ENCODE measurements at regions not wholly inside any gene's neighbourhood (a gene's known extent, or its start where the extent isn't known, plus 50 kb on each side); places are given as distances from the start of the nearest gene placed in this dataset.

GRCh38 chr10:117684672-117685211 lies 142.2 kb downstream of the EMX2 start:
- Histone ChIP-seq H3K9ac (ENCODE audit: low read length) (peak overlapping the region; percentile 30), H3K36me3 (ENCODE audit: control insufficient read depth in 1 of 2, insufficient read depth in 2 of 2, low read depth in 1 of 2, low read length in 2 of 2) (no peaks in the 10 kb centered on the region), H4K8ac (ENCODE audit: low read length) (no peak overlapping the region), H2BK15ac (ENCODE audit: low read depth, poor library complexity, severe bottlenecking) (no peak overlapping the region), H2BK120ac (ENCODE audit: low read depth, low read length) (no peak overlapping the region), H4K91ac (ENCODE audit: low read length) (no peak overlapping the region), H3K4me1 (ENCODE audit: control insufficient read depth, insufficient read depth, low read depth, low read length) (peaks cover 2% of the 10 kb centered on the region), H2AK5ac (ENCODE audit: low read length, severe bottlenecking) (no peak overlapping the region), H3K9me3 (ENCODE audit: control insufficient read depth, low read length) (no peaks in the 10 kb centered on the region), H2BK12ac (ENCODE audit: low read length in 2 of 2) (no peak overlapping the region), H2AFZ (ENCODE audit: low read depth, low read length) (no peak overlapping the region), H3K4me3 (ENCODE audit: insufficient read depth in 1 of 2, low read depth in 1 of 2, low read length in 2 of 2) (no peak overlapping the region), H3K23ac (ENCODE audit: low read length in 2 of 2) (no peak overlapping the region), H3K4ac (ENCODE audit: low read depth in 1 of 2, low read length in 2 of 2) (no peak overlapping the region), H3K79me1 (replicated peaks; ENCODE audit: low read length, poor library complexity, severe bottlenecking) (no peaks in the 10 kb centered on the region), H3K14ac (ENCODE audit: low read length in 2 of 2) (no peak overlapping the region), H3K27ac (ENCODE audit: low read length, poor library complexity, severe bottlenecking) (no peak overlapping the region), H3K27me3 (ENCODE audit: control insufficient read depth in 1 of 2, insufficient read depth in 1 of 2, low read length in 2 of 2) (peaks cover 0 to 23% of the 10 kb centered on the region in 2 experiments), H2BK5ac (ENCODE audit: low read depth, low read length, poor library complexity, severe bottlenecking) (no peak overlapping the region), H3K18ac (ENCODE audit: low read depth in 1 of 2, low read length in 2 of 2) (no peak overlapping the region), H3K4me2 (ENCODE audit: low read length, poor library complexity, severe bottlenecking) (no peak overlapping the region)
- no peak for DNase-seq
- 66% methylated on average over 14 of the region's 16 CpGs for WGBS

GRCh38 chr10:117685431-117685830 lies 142.9 kb downstream of the EMX2 start:
- Histone ChIP-seq H3K9ac (ENCODE audit: low read length) (no peak overlapping the region), H3K79me1 (replicated peaks; ENCODE audit: low read length, poor library complexity, severe bottlenecking) (no peaks in the 10 kb centered on the region), H2AK5ac (ENCODE audit: low read length, severe bottlenecking) (no peak overlapping the region), H3K4ac (ENCODE audit: low read depth in 1 of 2, low read length in 2 of 2) (no peak overlapping the region), H3K14ac (ENCODE audit: low read length in 2 of 2) (no peak overlapping the region), H3K18ac (ENCODE audit: low read depth in 1 of 2, low read length in 2 of 2) (no peak overlapping the region), H3K27me3 (ENCODE audit: control insufficient read depth in 1 of 2, insufficient read depth in 1 of 2, low read length in 2 of 2) (peaks cover 0 to 23% of the 10 kb centered on the region in 2 experiments), H2BK15ac (ENCODE audit: low read depth, poor library complexity, severe bottlenecking) (no peak overlapping the region), H3K4me3 (ENCODE audit: insufficient read depth in 1 of 2, low read depth in 1 of 2, low read length in 2 of 2) (no peak overlapping the region), H3K9me3 (ENCODE audit: control insufficient read depth, low read length) (no peaks in the 10 kb centered on the region), H2BK12ac (ENCODE audit: low read length in 2 of 2) (no peak overlapping the region), H3K4me2 (ENCODE audit: low read length, poor library complexity, severe bottlenecking) (no peak overlapping the region), H3K4me1 (ENCODE audit: control insufficient read depth, insufficient read depth, low read depth, low read length) (peaks cover 1% of the 10 kb centered on the region), H4K91ac (ENCODE audit: low read length) (no peak overlapping the region), H3K23ac (ENCODE audit: low read length in 2 of 2) (no peak overlapping the region), H2BK120ac (ENCODE audit: low read depth, low read length) (no peak overlapping the region), H3K27ac (ENCODE audit: low read length, poor library complexity, severe bottlenecking) (no peak overlapping the region), H4K8ac (ENCODE audit: low read length) (no peak overlapping the region), H3K36me3 (ENCODE audit: control insufficient read depth in 1 of 2, insufficient read depth in 2 of 2, low read depth in 1 of 2, low read length in 2 of 2) (no peaks in the 10 kb centered on the region), H2AFZ (ENCODE audit: low read depth, low read length) (no peak overlapping the region), H2BK5ac (ENCODE audit: low read depth, low read length, poor library complexity, severe bottlenecking) (no peak overlapping the region)
- 62% methylated on average over 3 of the region's 3 CpGs for WGBS
- no peak for DNase-seq

DNA sequence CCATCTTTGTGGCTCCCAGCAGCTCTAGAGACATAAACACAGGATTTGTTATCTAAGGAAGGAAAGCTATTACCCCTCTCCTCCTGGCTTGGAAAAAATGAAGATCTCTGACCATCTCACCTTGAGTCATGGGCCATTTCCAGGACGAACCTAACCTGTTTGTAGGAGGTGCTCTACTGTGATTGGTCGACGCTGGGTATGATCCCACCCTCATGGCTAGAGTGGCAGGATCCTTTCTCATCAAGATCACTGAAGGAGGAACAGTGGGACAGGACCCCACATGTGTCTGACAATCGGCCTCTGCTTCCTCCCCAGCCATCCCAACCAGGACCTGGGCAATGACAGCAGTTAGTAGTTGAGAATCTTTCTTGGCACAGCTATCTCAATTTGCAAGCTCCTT lies 144.1 kb downstream of the EMX2 start:
- 81% methylated on average over 4 of the region's 4 CpGs for WGBS

DNA sequence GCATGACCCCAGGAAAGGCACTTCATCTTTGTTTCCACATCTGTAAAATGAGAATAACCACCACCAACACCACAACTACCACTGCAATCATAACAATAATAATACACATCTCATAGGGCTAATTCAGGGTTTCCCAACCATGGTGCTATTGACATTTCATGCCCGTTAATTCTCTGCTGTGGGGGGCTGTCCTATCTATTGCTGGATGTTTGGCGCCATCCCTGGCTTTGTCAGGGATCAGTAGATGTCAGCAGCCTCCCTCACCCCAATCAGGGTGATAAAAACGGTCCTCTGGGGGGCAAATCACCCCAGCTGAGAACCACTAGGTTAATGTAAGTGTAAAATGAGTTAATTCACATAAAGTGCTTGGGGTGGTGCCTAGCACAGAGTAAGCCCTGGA lies 145.8 kb downstream of the EMX2 start:
- Histone ChIP-seq H2BK15ac (ENCODE audit: low read depth, poor library complexity, severe bottlenecking) (no peak overlapping the region), H3K79me1 (replicated peaks; ENCODE audit: low read length, poor library complexity, severe bottlenecking) (no peaks in the 10 kb centered on the region), H2BK5ac (ENCODE audit: low read depth, low read length, poor library complexity, severe bottlenecking) (no peak overlapping the region), H3K23ac (ENCODE audit: low read length in 2 of 2) (no peak overlapping the region), H3K4me3 (ENCODE audit: insufficient read depth in 1 of 2, low read depth in 1 of 2, low read length in 2 of 2) (no peak overlapping the region), H3K9me3 (ENCODE audit: control insufficient read depth, low read length) (no peaks in the 10 kb centered on the region), H3K18ac (ENCODE audit: low read depth in 1 of 2, low read length in 2 of 2) (no peak overlapping the region), H3K27me3 (ENCODE audit: control insufficient read depth in 1 of 2, insufficient read depth in 1 of 2, low read length in 2 of 2) (peaks cover 0 to 25% of the 10 kb centered on the region in 2 experiments), H2AK5ac (ENCODE audit: low read length, severe bottlenecking) (no peak overlapping the region), H3K36me3 (ENCODE audit: control insufficient read depth in 1 of 2, insufficient read depth in 2 of 2, low read depth in 1 of 2, low read length in 2 of 2) (no peaks in the 10 kb centered on the region), H3K4me2 (ENCODE audit: low read length, poor library complexity, severe bottlenecking) (no peak overlapping the region), H2AFZ (ENCODE audit: low read depth, low read length) (no peak overlapping the region), H2BK120ac (ENCODE audit: low read depth, low read length) (no peak overlapping the region), H3K4ac (ENCODE audit: low read depth in 1 of 2, low read length in 2 of 2) (no peak overlapping the region), H4K8ac (ENCODE audit: low read length) (no peak overlapping the region), H3K27ac (ENCODE audit: low read length, poor library complexity, severe bottlenecking) (no peak overlapping the region), H4K91ac (ENCODE audit: low read length) (no peak overlapping the region), H3K4me1 (ENCODE audit: control insufficient read depth, insufficient read depth, low read depth, low read length) (no peaks in the 10 kb centered on the region), H2BK12ac (ENCODE audit: low read length in 2 of 2) (no peak overlapping the region), H3K14ac (ENCODE audit: low read length in 2 of 2) (no peak overlapping the region), H3K9ac (ENCODE audit: low read length) (no peak overlapping the region)
- whole genome bisulfite sequencing: 42% methylated on average over 2 of the region's 3 CpGs
- no peak for DNase-seq

More for the DNA sequence above, 144.1 kb downstream of the EMX2 start:
- Histone ChIP-seq H2BK15ac (ENCODE audit: low read depth, poor library complexity, severe bottlenecking) (no peak overlapping the region), H2AK5ac (ENCODE audit: low read length, severe bottlenecking) (no peak overlapping the region), H3K9ac (ENCODE audit: low read length) (no peak overlapping the region), H3K4ac (ENCODE audit: low read depth in 1 of 2, low read length in 2 of 2) (no peak overlapping the region), H3K9me3 (ENCODE audit: control insufficient read depth, low read length) (no peaks in the 10 kb centered on the region), H3K14ac (ENCODE audit: low read length in 2 of 2) (no peak overlapping the region), H3K4me1 (ENCODE audit: control insufficient read depth, insufficient read depth, low read depth, low read length) (no peaks in the 10 kb centered on the region), H2BK120ac (ENCODE audit: low read depth, low read length) (no peak overlapping the region), H3K4me3 (ENCODE audit: insufficient read depth in 1 of 2, low read depth in 1 of 2, low read length in 2 of 2) (no peak overlapping the region), H2BK5ac (ENCODE audit: low read depth, low read length, poor library complexity, severe bottlenecking) (no peak overlapping the region), H2BK12ac (ENCODE audit: low read length in 2 of 2) (no peak overlapping the region), H3K23ac (ENCODE audit: low read length in 2 of 2) (no peak overlapping the region), H3K27ac (ENCODE audit: low read length, poor library complexity, severe bottlenecking) (no peak overlapping the region), H3K79me1 (replicated peaks; ENCODE audit: low read length, poor library complexity, severe bottlenecking) (no peaks in the 10 kb centered on the region), H3K36me3 (ENCODE audit: control insufficient read depth in 1 of 2, insufficient read depth in 2 of 2, low read depth in 1 of 2, low read length in 2 of 2) (no peaks in the 10 kb centered on the region), H4K8ac (ENCODE audit: low read length) (no peak overlapping the region), H3K18ac (ENCODE audit: low read depth in 1 of 2, low read length in 2 of 2) (no peak overlapping the region), H4K91ac (ENCODE audit: low read length) (no peak overlapping the region), H3K4me2 (ENCODE audit: low read length, poor library complexity, severe bottlenecking) (no peak overlapping the region), H3K27me3 (ENCODE audit: control insufficient read depth in 1 of 2, insufficient read depth in 1 of 2, low read length in 2 of 2) (peaks cover 0 to 23% of the 10 kb centered on the region in 2 experiments), H2AFZ (ENCODE audit: low read depth, low read length) (no peak overlapping the region)
- no peak for DNase-seq
